ENCODE measurements at regions not wholly inside any gene's neighbourhood (a gene's known extent, or its start where the extent isn't known, plus 50 kb on each side); places are given as distances from the start of the nearest gene placed in this dataset.

DNA sequence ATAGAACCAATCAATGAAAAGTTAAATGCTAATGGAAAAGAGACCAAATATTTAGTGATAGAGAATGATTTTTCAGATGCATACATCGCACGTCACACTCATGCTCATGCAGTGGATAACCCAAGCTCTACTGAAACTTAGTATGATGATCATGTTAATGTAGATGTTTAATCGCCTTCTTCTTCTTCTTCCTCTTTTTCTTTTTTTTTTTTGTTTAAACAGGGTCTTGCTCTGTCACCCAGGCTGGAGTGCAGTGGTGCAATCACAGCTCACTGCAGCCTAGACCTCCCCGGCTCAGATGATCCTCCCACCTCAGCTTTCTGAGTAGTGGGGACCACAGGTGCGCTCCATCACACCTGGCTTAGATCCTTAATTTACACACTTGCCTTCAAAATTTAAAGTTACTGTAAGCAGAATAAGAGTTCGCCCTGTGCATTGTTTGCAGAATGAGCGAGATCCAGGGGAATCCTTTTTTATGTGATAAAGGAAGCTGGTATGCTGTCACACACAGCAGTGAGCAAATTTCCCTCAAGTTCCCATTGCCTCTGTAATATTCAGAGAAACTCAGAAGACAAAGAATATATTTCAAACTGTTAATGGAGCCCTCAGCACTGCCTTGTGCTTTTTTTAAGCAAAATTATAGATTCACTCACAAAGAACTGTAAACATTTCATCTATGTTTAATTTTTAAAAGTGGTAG is 194.2 kb upstream of the SGK1 start:
- Histone ChIP-seq H3K4me1 (ENCODE audit: control insufficient read depth, extremely low read depth, insufficient read depth, low read length) (peaks cover 13% of the 10 kb centered on the region), H3K9ac (ENCODE audit: insufficient read depth, low read length) (no peak overlapping the region), H3K36me3 (ENCODE audit: control insufficient read depth, insufficient read depth, low read length) (no peaks in the 10 kb centered on the region), H3K79me2 (ENCODE audit: control insufficient read depth, insufficient read depth, low read length) (no peaks in the 10 kb centered on the region), H3K4me3 (replicated peaks in 1 of 4; ENCODE audit: control extremely low read depth in 1 of 4, insufficient read depth in 1 of 4, low read depth in 3 of 4, low read length in 4 of 4) (no peak overlapping the region), H4K20me1 (ENCODE audit: control insufficient read depth, extremely low read depth, insufficient read depth, low read length) (no peaks in the 10 kb centered on the region), H3K4me2 (ENCODE audit: extremely low read depth, insufficient read depth, low read length) (no peak overlapping the region), H3K9me3 (ENCODE audit: control insufficient read depth, insufficient read depth, low read depth, low read length) (no peaks in the 10 kb centered on the region), H3K27ac (ENCODE audit: insufficient read depth, low read length) (no peak overlapping the region), H3K27me3 (ENCODE audit: control insufficient read depth, insufficient read depth, low read length) (no peaks in the 10 kb centered on the region), H2AFZ (ENCODE audit: low read length) (no peak overlapping the region)
- TF ChIP-seq, protein P1, sequence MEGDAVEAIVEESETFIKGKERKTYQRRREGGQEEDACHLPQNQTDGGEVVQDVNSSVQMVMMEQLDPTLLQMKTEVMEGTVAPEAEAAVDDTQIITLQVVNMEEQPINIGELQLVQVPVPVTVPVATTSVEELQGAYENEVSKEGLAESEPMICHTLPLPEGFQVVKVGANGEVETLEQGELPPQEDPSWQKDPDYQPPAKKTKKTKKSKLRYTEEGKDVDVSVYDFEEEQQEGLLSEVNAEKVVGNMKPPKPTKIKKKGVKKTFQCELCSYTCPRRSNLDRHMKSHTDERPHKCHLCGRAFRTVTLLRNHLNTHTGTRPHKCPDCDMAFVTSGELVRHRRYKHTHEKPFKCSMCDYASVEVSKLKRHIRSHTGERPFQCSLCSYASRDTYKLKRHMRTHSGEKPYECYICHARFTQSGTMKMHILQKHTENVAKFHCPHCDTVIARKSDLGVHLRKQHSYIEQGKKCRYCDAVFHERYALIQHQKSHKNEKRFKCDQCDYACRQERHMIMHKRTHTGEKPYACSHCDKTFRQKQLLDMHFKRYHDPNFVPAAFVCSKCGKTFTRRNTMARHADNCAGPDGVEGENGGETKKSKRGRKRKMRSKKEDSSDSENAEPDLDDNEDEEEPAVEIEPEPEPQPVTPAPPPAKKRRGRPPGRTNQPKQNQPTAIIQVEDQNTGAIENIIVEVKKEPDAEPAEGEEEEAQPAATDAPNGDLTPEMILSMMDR (conservative IDR thresholded peaks at IDR 0.05 in 1 of 2, IDR thresholded peaks at IDR 0.05 in 1 of 2; ENCODE audit: low read depth in 1 of 2, low read length in 2 of 2) = no peak
- no peak for TF ChIP-seq EZH2 (IDR thresholded peaks at IDR 0.05; ENCODE audit: low read length, missing control alignments)
- DNase-seq (ENCODE audit: low read depth in 2 of 2) = no peak

GRCh38 chr6:134510920-134511319 is 193.0 kb upstream of the SGK1 start:
- no peaks in the 10 kb centered on the region for H4K20me1 ChIP-seq (ENCODE audit: control insufficient read depth, extremely low read depth, insufficient read depth, low read length)
- no peak overlapping the region for H3K27ac ChIP-seq (ENCODE audit: insufficient read depth, low read length)
- no peaks in the 10 kb centered on the region for H3K79me2 ChIP-seq (ENCODE audit: control insufficient read depth, insufficient read depth, low read length)
- no peak overlapping the region for H2AFZ ChIP-seq (ENCODE audit: low read length)
- H3K4me1 ChIP-seq (ENCODE audit: control insufficient read depth, extremely low read depth, insufficient read depth, low read length) = peaks cover 9% of the 10 kb centered on the region
- no peak for DNase-seq (ENCODE audit: low read depth in 2 of 2)
- TF ChIP-seq, protein P1 (conservative IDR thresholded peaks at IDR 0.05 in 1 of 2, IDR thresholded peaks at IDR 0.05 in 1 of 2; ENCODE audit: low read depth in 1 of 2, low read length in 2 of 2) = no peak
- H3K27me3 ChIP-seq (ENCODE audit: control insufficient read depth, insufficient read depth, low read length) = no peaks in the 10 kb centered on the region
- H3K36me3 ChIP-seq (ENCODE audit: control insufficient read depth, insufficient read depth, low read length) = no peaks in the 10 kb centered on the region
- H3K4me2 ChIP-seq (ENCODE audit: extremely low read depth, insufficient read depth, low read length) = no peak overlapping the region
- H3K9me3 ChIP-seq (ENCODE audit: control insufficient read depth, insufficient read depth, low read depth, low read length) = no peaks in the 10 kb centered on the region
- H3K4me3 ChIP-seq (replicated peaks in 1 of 4; ENCODE audit: control extremely low read depth in 1 of 4, insufficient read depth in 1 of 4, low read depth in 3 of 4, low read length in 4 of 4) = no peak overlapping the region
- H3K9ac ChIP-seq (ENCODE audit: insufficient read depth, low read length) = no peak overlapping the region

GRCh38 chr6:134510142-134510541 is 192.2 kb upstream of the SGK1 start:
- Histone ChIP-seq H3K9me3 (ENCODE audit: control insufficient read depth, insufficient read depth, low read depth, low read length) (no peaks in the 10 kb centered on the region), H3K27me3 (ENCODE audit: control insufficient read depth, insufficient read depth, low read length) (no peaks in the 10 kb centered on the region), H4K20me1 (ENCODE audit: control insufficient read depth, extremely low read depth, insufficient read depth, low read length) (no peaks in the 10 kb centered on the region), H3K4me1 (ENCODE audit: control insufficient read depth, extremely low read depth, insufficient read depth, low read length) (peaks cover 9% of the 10 kb centered on the region), H3K79me2 (ENCODE audit: control insufficient read depth, insufficient read depth, low read length) (no peaks in the 10 kb centered on the region), H2AFZ (ENCODE audit: low read length) (no peak overlapping the region), H3K36me3 (ENCODE audit: control insufficient read depth, insufficient read depth, low read length) (no peaks in the 10 kb centered on the region), H3K4me3 (replicated peaks in 1 of 4; ENCODE audit: control extremely low read depth in 1 of 4, insufficient read depth in 1 of 4, low read depth in 3 of 4, low read length in 4 of 4) (no peak overlapping the region), H3K27ac (ENCODE audit: insufficient read depth, low read length) (no peak overlapping the region), H3K4me2 (ENCODE audit: extremely low read depth, insufficient read depth, low read length) (no peak overlapping the region), H3K9ac (ENCODE audit: insufficient read depth, low read length) (no peak overlapping the region)
- peak in 1 of 2 donors; percentile 64 for DNase-seq (ENCODE audit: low read depth in 2 of 2)
- TF ChIP-seq EZH2 (IDR thresholded peaks at IDR 0.05; ENCODE audit: low read length, missing control alignments) = no peak
- TF ChIP-seq, protein P1 (conservative IDR thresholded peaks at IDR 0.05 in 1 of 2, IDR thresholded peaks at IDR 0.05 in 1 of 2; ENCODE audit: low read depth in 1 of 2, low read length in 2 of 2) = no peak
